ENCODE measurements at regions not wholly inside any gene's neighbourhood (a gene's known extent, or its start where the extent isn't known, plus 50 kb on each side); places are given as distances from the start of the nearest gene placed in this dataset.

- no peak overlapping the region for H3K4me3 ChIP-seq (ENCODE audit: low read depth, low read length)
- DNase-seq (ENCODE audit: low read depth): no peak
- TF ChIP-seq, protein P1, sequence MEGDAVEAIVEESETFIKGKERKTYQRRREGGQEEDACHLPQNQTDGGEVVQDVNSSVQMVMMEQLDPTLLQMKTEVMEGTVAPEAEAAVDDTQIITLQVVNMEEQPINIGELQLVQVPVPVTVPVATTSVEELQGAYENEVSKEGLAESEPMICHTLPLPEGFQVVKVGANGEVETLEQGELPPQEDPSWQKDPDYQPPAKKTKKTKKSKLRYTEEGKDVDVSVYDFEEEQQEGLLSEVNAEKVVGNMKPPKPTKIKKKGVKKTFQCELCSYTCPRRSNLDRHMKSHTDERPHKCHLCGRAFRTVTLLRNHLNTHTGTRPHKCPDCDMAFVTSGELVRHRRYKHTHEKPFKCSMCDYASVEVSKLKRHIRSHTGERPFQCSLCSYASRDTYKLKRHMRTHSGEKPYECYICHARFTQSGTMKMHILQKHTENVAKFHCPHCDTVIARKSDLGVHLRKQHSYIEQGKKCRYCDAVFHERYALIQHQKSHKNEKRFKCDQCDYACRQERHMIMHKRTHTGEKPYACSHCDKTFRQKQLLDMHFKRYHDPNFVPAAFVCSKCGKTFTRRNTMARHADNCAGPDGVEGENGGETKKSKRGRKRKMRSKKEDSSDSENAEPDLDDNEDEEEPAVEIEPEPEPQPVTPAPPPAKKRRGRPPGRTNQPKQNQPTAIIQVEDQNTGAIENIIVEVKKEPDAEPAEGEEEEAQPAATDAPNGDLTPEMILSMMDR (IDR thresholded peaks at IDR 0.05; ENCODE audit: insufficient read depth, low read depth, low read length): no peak
Observed at GRCh38 chr17:27216836-27217235, 77.1 kb upstream of the WSB1 start.

- TF ChIP-seq, protein P1 (IDR thresholded peaks at IDR 0.05; ENCODE audit: insufficient read depth, low read depth, low read length): no peak
- H3K4me3 ChIP-seq (ENCODE audit: low read depth, low read length): no peak overlapping the region
- no peak for DNase-seq (ENCODE audit: low read depth)
Observed at GRCh38 chr17:27217631-27218030, 76.3 kb upstream of the WSB1 start.

DNA sequence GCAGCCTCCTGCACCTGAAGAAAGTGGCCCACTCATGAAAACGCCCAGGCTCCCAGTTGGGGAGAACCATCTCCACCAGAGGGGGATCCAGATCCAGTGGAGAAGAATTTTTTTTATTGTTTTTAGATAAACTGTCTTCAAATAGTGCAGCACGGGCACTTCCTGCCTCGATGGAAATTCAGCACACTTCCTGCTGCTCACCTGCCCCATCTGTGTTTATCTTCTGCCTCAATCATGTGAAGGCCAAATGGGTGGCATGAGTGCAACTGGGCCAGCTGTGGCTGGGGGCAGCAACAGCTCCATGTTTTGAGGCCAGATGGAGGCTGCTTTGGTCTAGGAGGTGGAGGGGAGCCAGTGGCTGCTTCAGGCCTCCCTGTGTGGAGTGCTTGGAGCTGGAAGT, 75.9 kb upstream of the WSB1 start:
- TF ChIP-seq, protein P1 (IDR thresholded peaks at IDR 0.05; ENCODE audit: insufficient read depth, low read depth, low read length): no peak
- H3K4me3 ChIP-seq (ENCODE audit: low read depth, low read length): no peak overlapping the region
- no peak for DNase-seq (ENCODE audit: low read depth)

GRCh38 chr17:27218719-27219488, 75.0 kb upstream of the WSB1 start:
- H3K4me3 ChIP-seq (ENCODE audit: low read depth, low read length): no peak overlapping the region
- TF ChIP-seq, protein P1 (IDR thresholded peaks at IDR 0.05; ENCODE audit: insufficient read depth, low read depth, low read length): no peak
- DNase-seq (ENCODE audit: low read depth): no peak

DNA sequence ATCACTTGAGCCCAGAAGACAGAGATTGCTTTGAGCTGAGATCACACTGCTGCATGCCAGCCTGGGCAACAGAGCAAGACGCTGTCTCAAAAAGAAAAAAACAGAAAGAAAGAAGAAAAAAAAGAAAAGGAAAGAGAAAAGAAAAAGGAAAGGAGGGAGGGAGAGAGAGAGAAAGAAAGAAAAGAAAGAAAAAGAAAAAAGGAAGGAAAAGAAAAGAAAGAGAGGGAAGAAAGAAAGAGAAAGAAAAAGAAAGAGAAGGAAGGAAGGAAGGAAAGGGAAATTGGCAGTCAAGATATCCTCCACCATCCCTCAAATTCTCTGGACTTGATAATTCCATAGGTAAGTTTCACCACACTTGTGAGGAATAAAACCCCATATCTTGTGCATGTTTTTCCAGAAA, 71.4 kb upstream of the WSB1 start:
- TF ChIP-seq, protein P1 (IDR thresholded peaks at IDR 0.05; ENCODE audit: insufficient read depth, low read depth, low read length): no peak
- H3K4me3 ChIP-seq (ENCODE audit: low read depth, low read length): no peak overlapping the region
- no peak for DNase-seq (ENCODE audit: low read depth)

GRCh38 chr17:27224526-27225315, 69.2 kb upstream of the WSB1 start:
- no peak overlapping the region for H3K4me3 ChIP-seq (ENCODE audit: low read depth, low read length)
- TF ChIP-seq, protein P1 (IDR thresholded peaks at IDR 0.05; ENCODE audit: insufficient read depth, low read depth, low read length): no peak
- DNase-seq (ENCODE audit: low read depth): peak; percentile 33

Measured in fibroblast of villous mesenchyme (primary cell).